NCI-H1694 (cell line): ENCODE measurements at regions not wholly inside any gene's neighbourhood (a gene's known extent, or its start where the extent isn't known, plus 50 kb on each side); places are given as distances from the start of the nearest gene placed in this dataset.
"Not testable (repeated sequence)": the region's sequence is repeated elsewhere in the genome, so short reads cannot be mapped to it uniquely, and the experiment has no call there.

Experiments
- DNase-seq: peaks from one replicate; lab custom pipeline; 2025; lab: John Stamatoyannopoulos, UW

DNA sequence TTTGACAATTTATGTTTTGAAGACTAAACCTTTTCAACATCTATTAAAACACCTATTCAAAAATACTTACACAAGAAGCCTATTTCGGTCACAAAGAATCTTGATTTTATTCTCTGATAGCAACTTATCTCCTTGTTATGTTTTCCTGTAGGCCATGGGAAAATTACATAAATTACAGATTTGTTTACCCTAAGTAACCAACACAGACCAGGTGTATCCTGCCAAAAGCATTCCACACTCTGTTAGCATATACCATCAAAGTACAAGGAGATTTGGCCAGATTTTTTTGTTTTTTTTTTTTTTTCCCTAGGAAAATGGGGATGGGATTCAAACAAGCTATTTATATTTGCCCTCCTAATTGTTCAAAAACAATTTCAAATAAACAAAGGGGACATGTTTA, 497.9 kb upstream of the MAGEB18 start:
- no peak for DNase-seq

GRCh38 chrX:25646156-25646555, 492.0 kb upstream of the MAGEB18 start:
- DNase-seq, result no peak

DNA sequence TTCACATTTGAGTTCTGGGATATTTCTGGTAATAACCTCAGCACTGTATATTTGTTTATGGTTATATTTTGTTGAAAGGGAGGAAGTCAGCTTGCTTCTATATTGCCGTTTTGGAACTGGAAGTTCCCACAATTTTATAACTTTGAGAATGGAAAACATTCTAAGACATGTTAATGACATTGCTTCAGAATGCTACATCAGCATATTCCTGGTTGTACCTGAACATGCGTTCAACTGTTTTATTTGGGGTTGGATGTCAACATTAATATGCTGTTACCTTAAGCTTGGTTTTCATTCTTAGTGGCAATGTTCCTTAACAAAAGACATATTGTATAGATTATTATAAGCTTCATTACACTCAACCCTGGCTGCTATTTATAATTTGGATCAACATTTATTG, 489.4 kb upstream of the MAGEB18 start:
- DNase-seq, result no peak

- DNase-seq, result no peak
Measured at GRCh38 chrX:25650216-25650820, 487.8 kb upstream of the MAGEB18 start.

GRCh38 chrX:25659317-25659716, 478.8 kb upstream of the MAGEB18 start:
- no peak for DNase-seq

DNA sequence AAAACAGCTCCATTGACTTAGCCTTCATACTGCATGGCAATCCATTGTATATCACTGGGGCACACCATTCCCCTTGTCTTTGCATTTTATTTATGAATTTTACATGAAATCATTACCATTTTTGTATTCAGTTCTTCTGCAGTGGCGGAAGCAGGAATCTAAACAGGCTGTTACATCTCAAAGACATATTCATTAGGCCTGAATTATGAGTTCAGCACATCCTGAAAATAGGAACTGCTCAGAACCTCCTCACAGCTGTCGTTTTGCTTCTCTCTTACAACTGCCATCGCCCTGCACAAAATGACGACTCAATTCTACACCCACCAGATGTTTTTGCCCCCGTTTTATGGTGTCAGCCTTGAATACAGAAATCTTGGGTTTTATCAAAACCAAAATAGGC, 474.4 kb upstream of the MAGEB18 start:
- DNase-seq, result no peak

DNA sequence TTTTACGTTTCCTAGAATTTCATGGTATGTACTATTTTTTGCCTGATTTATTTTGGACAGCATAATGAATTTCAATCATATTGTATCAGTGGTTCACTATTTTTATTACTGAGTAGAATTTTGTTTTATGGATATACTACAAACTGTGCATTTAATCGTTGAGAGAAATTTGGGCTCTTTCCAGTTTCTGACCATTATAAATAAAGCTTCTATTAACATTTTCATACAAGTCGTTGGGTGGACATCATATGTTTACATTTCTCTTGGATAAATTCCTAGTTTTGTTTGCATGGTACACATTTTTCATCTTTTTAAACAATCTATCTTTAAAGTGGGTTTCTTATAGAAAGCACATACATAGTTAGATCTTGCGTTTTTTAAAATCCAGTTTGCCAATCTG, 472.7 kb upstream of the MAGEB18 start:
- no peak for DNase-seq

GRCh38 chrX:25667681-25668080, 470.5 kb upstream of the MAGEB18 start:
- no peak for DNase-seq

- no peak for DNase-seq
Measured at GRCh38 chrX:25674776-25675175, 463.4 kb upstream of the MAGEB18 start.

DNA sequence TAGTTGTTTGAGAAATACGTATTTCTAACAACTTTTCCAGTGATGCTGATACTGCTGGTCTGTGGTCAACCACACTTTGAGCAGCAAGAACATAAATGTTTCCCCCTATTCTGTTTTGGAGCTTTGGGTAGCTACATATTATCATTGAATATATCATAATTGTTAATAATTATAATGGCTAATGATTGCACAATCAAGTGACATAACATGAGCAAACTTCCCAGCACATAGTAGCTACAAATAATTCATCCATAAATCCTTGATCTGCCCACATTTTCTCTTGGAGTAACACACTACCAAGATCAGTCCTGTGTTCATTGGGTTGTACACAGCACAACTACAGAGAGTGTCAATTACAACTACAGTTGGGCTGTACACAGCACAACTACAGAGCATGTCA, 436.3 kb upstream of the MAGEB18 start:
- no peak for DNase-seq

DNA sequence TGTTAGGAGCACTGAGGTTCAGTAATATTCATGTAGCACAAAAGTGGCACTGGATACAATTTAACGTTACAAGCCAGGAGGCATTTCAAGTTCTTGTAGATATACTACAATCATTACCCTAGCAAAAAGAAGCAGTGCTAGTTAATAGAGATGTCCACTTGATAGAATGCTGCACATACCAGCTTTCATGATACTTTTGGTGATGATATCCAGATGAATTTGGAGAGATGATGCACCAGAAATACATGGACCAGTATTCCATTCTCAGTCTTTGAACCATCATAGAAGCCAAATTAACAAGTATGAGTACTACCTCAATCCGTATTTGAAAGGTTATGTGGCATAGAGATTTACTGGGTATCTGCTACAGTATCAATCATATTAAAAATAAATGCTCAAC, 421.0 kb upstream of the MAGEB18 start:
- DNase-seq, result no peak

- DNase-seq, result no peak
Measured at GRCh38 chrX:25721564-25721963, 416.6 kb upstream of the MAGEB18 start.

GRCh38 chrX:25726539-25726938, 411.6 kb upstream of the MAGEB18 start:
- no peak for DNase-seq

GRCh38 chrX:25733148-25733547, 405.0 kb upstream of the MAGEB18 start:
- no peak for DNase-seq

DNA sequence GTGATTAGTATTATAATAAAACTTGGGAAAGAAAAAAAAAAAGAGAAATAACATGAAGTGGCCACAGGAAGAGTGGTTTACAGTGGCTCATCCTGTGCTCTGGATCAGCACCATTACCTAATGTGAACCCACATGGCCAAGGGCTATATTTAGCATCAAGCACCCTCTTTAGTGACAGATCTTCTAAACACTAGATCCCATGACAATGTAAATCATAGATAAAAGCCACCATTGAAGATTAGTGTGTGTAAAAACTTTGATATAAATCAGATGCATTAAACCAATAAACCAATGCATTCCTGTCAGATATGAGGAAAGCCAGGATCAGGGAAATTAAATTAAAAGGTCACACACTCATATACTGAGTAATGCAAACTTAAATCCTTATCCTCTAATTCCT, 400.6 kb upstream of the MAGEB18 start:
- no peak for DNase-seq

- DNase-seq, result no peak
Measured at GRCh38 chrX:25742334-25742733, 395.8 kb upstream of the MAGEB18 start.

DNA sequence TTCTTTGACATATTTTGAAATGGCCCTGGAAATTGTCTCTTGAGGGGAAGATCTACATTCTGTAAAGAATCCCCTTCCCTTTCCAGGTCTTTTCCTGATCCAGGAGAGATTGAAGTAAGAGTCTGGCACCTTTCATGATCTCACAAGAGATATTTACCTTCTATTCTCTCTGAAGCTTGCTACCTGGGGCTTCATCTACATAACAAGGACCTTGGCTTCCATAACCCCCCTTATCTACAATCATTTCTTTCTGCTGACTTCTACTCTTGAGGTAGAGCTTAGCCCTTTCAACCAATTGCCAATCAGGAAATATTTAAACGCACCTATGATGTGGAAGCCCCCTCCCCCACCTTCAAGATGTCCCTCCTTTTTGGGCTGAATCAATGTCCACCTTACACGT, 383.7 kb upstream of the MAGEB18 start:
- no peak for DNase-seq

GRCh38 chrX:25755194-25755593, 382.9 kb upstream of the MAGEB18 start:
- DNase-seq, result no peak

GRCh38 chrX:25762656-25763055, 375.5 kb upstream of the MAGEB18 start:
- no peak for DNase-seq

- DNase-seq, result not testable (repeated sequence)
Measured at GRCh38 chrX:25771853-25772252, 366.3 kb upstream of the MAGEB18 start.

- DNase-seq, result not testable (repeated sequence)
Measured at GRCh38 chrX:25797796-25798195, 340.3 kb upstream of the MAGEB18 start.

DNA sequence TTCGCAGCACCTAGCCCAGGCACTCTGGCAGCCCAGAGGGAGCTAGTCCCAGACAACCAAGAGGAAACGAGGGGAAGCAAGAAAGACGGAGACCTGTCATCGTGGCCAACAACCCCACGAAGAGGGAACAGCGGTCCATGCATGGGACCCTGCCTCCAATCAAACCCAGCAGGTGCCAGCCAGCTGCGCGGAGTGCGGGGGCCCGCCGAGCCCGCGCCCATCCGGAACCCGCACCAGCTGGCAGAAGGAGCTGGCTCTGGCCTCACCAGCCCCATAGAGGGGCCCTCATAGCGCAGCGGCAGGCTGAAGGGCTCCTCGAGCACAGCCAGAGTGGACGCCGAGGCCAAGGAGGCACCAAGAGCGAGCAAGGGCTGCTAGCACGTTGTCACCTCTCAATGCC, 332.4 kb upstream of the MAGEB18 start:
- DNase-seq, result no peak

DNA sequence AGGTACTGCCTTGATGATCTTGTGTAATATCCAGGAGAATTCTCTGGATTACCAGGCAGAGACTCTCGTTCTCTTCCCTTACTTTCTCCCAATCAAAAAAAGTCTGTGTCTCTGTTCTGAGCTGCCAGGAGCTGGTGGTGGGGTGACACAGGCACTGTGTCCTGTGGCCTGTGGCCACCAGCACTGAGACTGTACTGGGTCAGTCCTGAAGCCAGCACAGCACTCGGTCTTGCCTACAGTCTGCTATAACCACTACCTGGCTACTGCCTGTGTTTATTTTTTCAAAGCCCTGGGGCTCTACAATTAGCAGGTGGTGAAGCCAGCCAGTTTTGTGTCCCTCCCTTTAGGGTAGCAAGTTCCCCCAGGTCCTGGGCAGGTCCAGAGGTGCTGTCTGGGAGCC, 331.1 kb upstream of the MAGEB18 start:
- DNase-seq, result no peak

DNA sequence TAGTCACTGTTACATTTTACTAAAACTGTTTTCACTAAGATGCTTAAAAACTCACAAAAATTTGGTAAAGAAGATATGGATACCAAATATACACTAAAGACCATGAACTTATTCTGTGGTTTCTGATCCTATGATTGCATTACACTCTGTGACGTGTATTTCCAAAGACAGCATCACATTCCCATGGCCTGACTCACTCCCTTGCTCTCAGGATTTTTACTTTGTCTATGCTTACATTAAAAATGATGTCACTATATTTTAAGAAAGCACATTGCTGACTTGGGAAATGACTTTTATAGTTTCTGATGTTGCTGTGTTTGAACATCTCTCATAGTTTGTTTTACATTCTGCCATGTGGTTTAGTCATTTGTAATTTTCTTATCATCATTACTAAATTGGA, 327.9 kb upstream of the MAGEB18 start:
- no peak for DNase-seq

DNA sequence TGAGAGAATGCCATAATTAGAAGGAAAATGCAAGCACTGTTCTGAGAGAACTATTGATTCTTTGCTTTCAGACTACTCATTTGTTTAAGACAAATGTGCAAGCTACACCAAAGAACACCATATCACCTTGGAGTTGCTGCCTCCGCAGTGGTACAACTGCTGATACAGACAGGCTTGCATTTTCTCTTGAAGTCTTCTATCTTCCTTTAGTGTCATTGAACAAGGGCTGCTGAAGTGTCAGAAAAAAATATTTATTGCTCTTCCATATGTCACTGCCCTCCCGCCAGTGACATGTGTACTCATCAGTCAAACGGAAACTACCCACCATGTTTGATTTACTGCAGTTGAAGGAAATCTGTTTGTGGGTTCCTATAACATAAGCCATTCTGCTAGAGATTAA, 318.3 kb upstream of the MAGEB18 start:
- no peak for DNase-seq
